ENCODE measurements at regions not wholly inside any gene's neighbourhood (a gene's known extent, or its start where the extent isn't known, plus 50 kb on each side); places are given as distances from the start of the nearest gene placed in this dataset.

- CTCF ChIA-PET = no interaction called here
These were observed 55.2 kb upstream of the MAPRE2 start for GRCh38 chr18:34985963-34986362.

DNA sequence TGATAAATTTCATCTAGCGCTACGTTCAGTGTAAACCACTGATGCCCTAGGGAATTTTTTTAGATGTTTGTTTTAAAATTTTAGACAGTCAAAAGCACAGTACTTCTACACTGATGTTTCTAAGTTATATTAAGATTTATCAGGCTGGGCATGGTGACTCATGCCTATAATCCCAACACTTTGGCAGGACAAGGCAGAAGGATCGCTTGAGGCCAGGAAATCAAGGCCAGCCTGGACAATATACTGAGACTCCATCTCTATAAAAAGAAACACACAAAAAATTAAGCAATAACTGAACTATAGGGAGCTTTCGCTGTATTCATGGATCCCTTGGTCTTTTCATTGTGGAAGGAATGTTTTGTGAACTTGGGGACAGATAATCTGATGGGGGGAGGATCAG is 50.6 kb upstream of the MAPRE2 start:
- CTCF ChIA-PET = no interaction called here

More at GRCh38 chr18:34985963-34986362, 55.2 kb upstream of the MAPRE2 start:
- BruUV-seq (replicated peaks) = no TSS peak
- peaks cover 7% of the 10 kb centered on the region for H3K36me3 Mint-ChIP-seq (ENCODE audit: insufficient read depth, unreplicated experiment)
- intact Hi-C loops (cut with micrococcal nuclease; ENCODE audit: unreplicated experiment) = loop anchor here (5.0 kb wide), 1 partner anchor 51 kb away; no protein-coding TSS in a partner anchor
- H3K27me3 Mint-ChIP-seq (ENCODE audit: unreplicated experiment) = no peaks in the 10 kb centered on the region
- TF ChIP-seq CTCF (IDR thresholded peaks at IDR 0.05; ENCODE audit: unreplicated experiment) = no peak
- DNase-seq = no peak
- H3K27ac Mint-ChIP-seq (ENCODE audit: unreplicated experiment) = no peak overlapping the region
- no peak overlapping the region for H3K4me3 Mint-ChIP-seq (ENCODE audit: low read depth, unreplicated experiment)
- H3K4me1 Mint-ChIP-seq (ENCODE audit: low read depth, unreplicated experiment) = peaks cover 10% of the 10 kb centered on the region
- no peaks in the 10 kb centered on the region for H3K9me3 Mint-ChIP-seq (ENCODE audit: low read depth, unreplicated experiment)

DNA sequence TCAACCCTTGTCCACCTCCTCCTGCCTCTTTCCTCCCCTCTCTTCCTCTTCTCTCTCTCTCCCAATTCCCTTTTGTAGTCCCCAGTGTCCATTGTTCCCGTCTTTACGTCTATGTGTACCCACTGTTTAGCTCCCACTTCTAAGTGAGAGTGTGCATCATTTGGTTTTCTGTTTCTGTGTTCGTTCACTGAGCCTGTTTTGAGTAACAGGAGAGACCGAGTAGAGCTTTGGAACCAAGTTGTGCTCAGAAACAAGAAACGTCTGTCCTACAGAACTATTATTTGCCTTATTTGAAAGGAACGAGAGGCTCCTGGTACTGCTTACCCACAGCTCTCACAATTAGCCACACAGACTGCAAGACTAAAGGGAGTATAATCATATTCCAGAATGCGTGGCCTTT is 50.1 kb upstream of the MAPRE2 start:
- no TSS peak for BruUV-seq (replicated peaks)
- no peaks in the 10 kb centered on the region for H3K36me3 Mint-ChIP-seq (ENCODE audit: insufficient read depth, unreplicated experiment)
- H3K9me3 Mint-ChIP-seq (ENCODE audit: low read depth, unreplicated experiment) = no peaks in the 10 kb centered on the region
- no peak overlapping the region for H3K4me3 Mint-ChIP-seq (ENCODE audit: low read depth, unreplicated experiment)
- CTCF ChIA-PET = no interaction called here
- no peak for DNase-seq
- intact Hi-C loops (cut with micrococcal nuclease; ENCODE audit: unreplicated experiment) = no loop called here
- H3K4me1 Mint-ChIP-seq (ENCODE audit: low read depth, unreplicated experiment) = no peaks in the 10 kb centered on the region
- no peaks in the 10 kb centered on the region for H3K27me3 Mint-ChIP-seq (ENCODE audit: unreplicated experiment)
- H3K27ac Mint-ChIP-seq (ENCODE audit: unreplicated experiment) = no peak overlapping the region
- no peak for TF ChIP-seq CTCF (IDR thresholded peaks at IDR 0.05; ENCODE audit: unreplicated experiment)

More for the DNA sequence above, 50.6 kb upstream of the MAPRE2 start:
- H3K27me3 Mint-ChIP-seq (ENCODE audit: unreplicated experiment) = no peaks in the 10 kb centered on the region
- DNase-seq = no peak
- H3K36me3 Mint-ChIP-seq (ENCODE audit: insufficient read depth, unreplicated experiment) = no peaks in the 10 kb centered on the region
- no peak overlapping the region for H3K4me3 Mint-ChIP-seq (ENCODE audit: low read depth, unreplicated experiment)
- no peaks in the 10 kb centered on the region for H3K9me3 Mint-ChIP-seq (ENCODE audit: low read depth, unreplicated experiment)
- no peaks in the 10 kb centered on the region for H3K4me1 Mint-ChIP-seq (ENCODE audit: low read depth, unreplicated experiment)
- H3K27ac Mint-ChIP-seq (ENCODE audit: unreplicated experiment) = no peak overlapping the region
- TF ChIP-seq CTCF (IDR thresholded peaks at IDR 0.05; ENCODE audit: unreplicated experiment) = no peak
- no TSS peak for BruUV-seq (replicated peaks)
- intact Hi-C loops (cut with micrococcal nuclease; ENCODE audit: unreplicated experiment) = no loop called here
